ENCODE measurements at regions not wholly inside any gene's neighbourhood (a gene's known extent, or its start where the extent isn't known, plus 50 kb on each side); places are given as distances from the start of the nearest gene placed in this dataset.

DNA sequence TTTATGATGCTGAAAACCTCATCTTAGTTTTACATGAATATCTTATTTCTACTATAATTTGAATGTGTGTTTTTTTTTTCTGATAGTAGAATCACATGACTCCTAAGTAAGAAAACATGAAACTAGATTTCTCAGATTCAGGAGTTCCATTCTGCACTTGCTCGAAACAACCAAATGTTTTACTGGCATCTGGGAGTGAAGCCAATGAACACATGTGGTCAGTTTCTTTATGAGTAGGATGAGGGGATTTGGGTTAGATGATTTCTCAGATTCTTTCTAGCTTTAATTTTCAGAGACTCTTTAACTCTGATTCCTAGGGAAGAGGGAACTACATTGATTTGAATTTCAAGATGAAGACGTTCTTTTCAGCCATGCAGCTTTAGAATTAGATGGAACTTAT is 225.0 kb upstream of the NT5C1B start:
- Histone ChIP-seq H4K20me1 (ENCODE audit: insufficient read depth) (no peaks in the 10 kb centered on the region), H3K9me3 (ENCODE audit: low read length) (no peaks in the 10 kb centered on the region), H3K4me3 (ENCODE audit: low read length) (no peak overlapping the region), H3K36me3 (ENCODE audit: insufficient read depth, low read length) (no peaks in the 10 kb centered on the region), H3K27me3 (ENCODE audit: insufficient read depth, low read depth, low read length) (no peaks in the 10 kb centered on the region), H3K79me2 (replicated peaks; ENCODE audit: insufficient read depth, low read length) (no peaks in the 10 kb centered on the region), H3K9me2 (ENCODE audit: insufficient read depth, low read length) (no peaks in the 10 kb centered on the region), H2AFZ (ENCODE audit: low read depth, low read length) (no peak overlapping the region), H3K9ac (ENCODE audit: low read length) (no peak overlapping the region), H3F3A (ENCODE audit: insufficient read depth, low read length, poor library complexity, severe bottlenecking) (no peaks in the 10 kb centered on the region), H3K27ac (ENCODE audit: low read length) (no peak overlapping the region), H3K4me2 (ENCODE audit: low read length) (no peak overlapping the region)
- no peak for TF ChIP-seq TAF1 (IDR thresholded peaks at IDR 0.05; ENCODE audit: low read depth)
- no peak for TF ChIP-seq MXI1 (conservative IDR thresholded peaks at IDR 0.05; ENCODE audit: poor library complexity, severe bottlenecking)
- TF ChIP-seq, protein P1, sequence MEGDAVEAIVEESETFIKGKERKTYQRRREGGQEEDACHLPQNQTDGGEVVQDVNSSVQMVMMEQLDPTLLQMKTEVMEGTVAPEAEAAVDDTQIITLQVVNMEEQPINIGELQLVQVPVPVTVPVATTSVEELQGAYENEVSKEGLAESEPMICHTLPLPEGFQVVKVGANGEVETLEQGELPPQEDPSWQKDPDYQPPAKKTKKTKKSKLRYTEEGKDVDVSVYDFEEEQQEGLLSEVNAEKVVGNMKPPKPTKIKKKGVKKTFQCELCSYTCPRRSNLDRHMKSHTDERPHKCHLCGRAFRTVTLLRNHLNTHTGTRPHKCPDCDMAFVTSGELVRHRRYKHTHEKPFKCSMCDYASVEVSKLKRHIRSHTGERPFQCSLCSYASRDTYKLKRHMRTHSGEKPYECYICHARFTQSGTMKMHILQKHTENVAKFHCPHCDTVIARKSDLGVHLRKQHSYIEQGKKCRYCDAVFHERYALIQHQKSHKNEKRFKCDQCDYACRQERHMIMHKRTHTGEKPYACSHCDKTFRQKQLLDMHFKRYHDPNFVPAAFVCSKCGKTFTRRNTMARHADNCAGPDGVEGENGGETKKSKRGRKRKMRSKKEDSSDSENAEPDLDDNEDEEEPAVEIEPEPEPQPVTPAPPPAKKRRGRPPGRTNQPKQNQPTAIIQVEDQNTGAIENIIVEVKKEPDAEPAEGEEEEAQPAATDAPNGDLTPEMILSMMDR (IDR thresholded peaks at IDR 0.05; ENCODE audit: poor library complexity, severe bottlenecking), result no peak
- no peak for TF ChIP-seq POLR2AphosphoS5 (IDR thresholded peaks at IDR 0.05)

DNA sequence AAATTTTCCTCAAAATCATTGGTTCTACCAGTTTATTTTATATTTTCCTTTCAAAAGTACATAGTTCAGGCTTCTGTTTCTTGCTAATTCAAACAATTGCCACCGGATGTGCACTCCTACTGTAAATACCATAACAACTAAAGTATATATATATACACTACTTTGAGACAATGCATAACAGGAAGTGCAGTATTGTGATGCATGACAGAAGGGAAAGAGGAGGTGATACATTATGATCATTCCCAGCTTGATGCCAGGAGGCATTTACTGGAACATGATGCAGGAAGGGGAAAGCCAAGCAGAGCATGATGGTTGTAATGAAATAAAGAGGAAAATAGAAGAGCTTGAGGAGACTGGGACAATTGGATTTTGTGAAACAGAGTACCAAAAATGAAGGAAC is 215.2 kb upstream of the NT5C1B start:
- no peak overlapping the region for H3K4me2 ChIP-seq (ENCODE audit: low read length)
- TF ChIP-seq RAD21 (conservative IDR thresholded peaks at IDR 0.05) (no peak), POLR2AphosphoS5 (IDR thresholded peaks at IDR 0.05) (no peak), EP300 (conservative IDR thresholded peaks at IDR 0.05; ENCODE audit: poor library complexity, severe bottlenecking) (no peak), SMC3 (conservative IDR thresholded peaks at IDR 0.05; ENCODE audit: poor library complexity) (no peak), EZH2 (IDR thresholded peaks at IDR 0.05; ENCODE audit: borderline replicate concordance, insufficient read depth, low read length, poor library complexity, severe bottlenecking) (no peak), MXI1 (conservative IDR thresholded peaks at IDR 0.05; ENCODE audit: poor library complexity, severe bottlenecking) (no peak), TAF1 (IDR thresholded peaks at IDR 0.05; ENCODE audit: low read depth) (no peak)
- TF ChIP-seq, protein P2, sequence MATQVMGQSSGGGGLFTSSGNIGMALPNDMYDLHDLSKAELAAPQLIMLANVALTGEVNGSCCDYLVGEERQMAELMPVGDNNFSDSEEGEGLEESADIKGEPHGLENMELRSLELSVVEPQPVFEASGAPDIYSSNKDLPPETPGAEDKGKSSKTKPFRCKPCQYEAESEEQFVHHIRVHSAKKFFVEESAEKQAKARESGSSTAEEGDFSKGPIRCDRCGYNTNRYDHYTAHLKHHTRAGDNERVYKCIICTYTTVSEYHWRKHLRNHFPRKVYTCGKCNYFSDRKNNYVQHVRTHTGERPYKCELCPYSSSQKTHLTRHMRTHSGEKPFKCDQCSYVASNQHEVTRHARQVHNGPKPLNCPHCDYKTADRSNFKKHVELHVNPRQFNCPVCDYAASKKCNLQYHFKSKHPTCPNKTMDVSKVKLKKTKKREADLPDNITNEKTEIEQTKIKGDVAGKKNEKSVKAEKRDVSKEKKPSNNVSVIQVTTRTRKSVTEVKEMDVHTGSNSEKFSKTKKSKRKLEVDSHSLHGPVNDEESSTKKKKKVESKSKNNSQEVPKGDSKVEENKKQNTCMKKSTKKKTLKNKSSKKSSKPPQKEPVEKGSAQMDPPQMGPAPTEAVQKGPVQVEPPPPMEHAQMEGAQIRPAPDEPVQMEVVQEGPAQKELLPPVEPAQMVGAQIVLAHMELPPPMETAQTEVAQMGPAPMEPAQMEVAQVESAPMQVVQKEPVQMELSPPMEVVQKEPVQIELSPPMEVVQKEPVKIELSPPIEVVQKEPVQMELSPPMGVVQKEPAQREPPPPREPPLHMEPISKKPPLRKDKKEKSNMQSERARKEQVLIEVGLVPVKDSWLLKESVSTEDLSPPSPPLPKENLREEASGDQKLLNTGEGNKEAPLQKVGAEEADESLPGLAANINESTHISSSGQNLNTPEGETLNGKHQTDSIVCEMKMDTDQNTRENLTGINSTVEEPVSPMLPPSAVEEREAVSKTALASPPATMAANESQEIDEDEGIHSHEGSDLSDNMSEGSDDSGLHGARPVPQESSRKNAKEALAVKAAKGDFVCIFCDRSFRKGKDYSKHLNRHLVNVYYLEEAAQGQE (IDR thresholded peaks at IDR 0.05; ENCODE audit: borderline replicate concordance), result no peak
- TF ChIP-seq, protein P1 (IDR thresholded peaks at IDR 0.05; ENCODE audit: poor library complexity, severe bottlenecking), result no peak
- H3K9me2 ChIP-seq (ENCODE audit: insufficient read depth, low read length), result no peaks in the 10 kb centered on the region
- H3K9ac ChIP-seq (ENCODE audit: low read length), result no peak overlapping the region
- H3K36me3 ChIP-seq (ENCODE audit: insufficient read depth, low read length), result no peaks in the 10 kb centered on the region
- no peaks in the 10 kb centered on the region for H3K9me3 ChIP-seq (ENCODE audit: low read length)
- no peaks in the 10 kb centered on the region for H3F3A ChIP-seq (ENCODE audit: insufficient read depth, low read length, poor library complexity, severe bottlenecking)
- H2AFZ ChIP-seq (ENCODE audit: low read depth, low read length), result no peak overlapping the region
- H4K20me1 ChIP-seq (ENCODE audit: insufficient read depth), result no peaks in the 10 kb centered on the region
- no peak overlapping the region for H3K27ac ChIP-seq (ENCODE audit: low read length)
- H3K4me3 ChIP-seq (ENCODE audit: low read length), result no peak overlapping the region
- H3K79me2 ChIP-seq (replicated peaks; ENCODE audit: insufficient read depth, low read length), result no peaks in the 10 kb centered on the region
- no peaks in the 10 kb centered on the region for H3K27me3 ChIP-seq (ENCODE audit: insufficient read depth, low read depth, low read length)

Measured in neural cell (in vitro differentiated cells).